OCI-LY7 (cell line): ENCODE measurements at regions not wholly inside any gene's neighbourhood (a gene's known extent, or its start where the extent isn't known, plus 50 kb on each side); places are given as distances from the start of the nearest gene placed in this dataset.

Experiments
- CTCF ChIP-seq: fragments of 200-600 bp; sonication (generic); conservative IDR thresholded peaks from 2 replicates; pipeline ENCODE4 v1.5.1; 2014; ENCODE audit warnings: mild to moderate bottlenecking, antibody characterized with exemption, low read length, moderate library complexity, mixed read lengths
- EZH2phosphoT487 ChIP-seq: fragments of 200-600 bp; sonication (generic); IDR thresholded peaks from 2 replicates; pipeline ENCODE4 v1.6.1; 2018; ENCODE audit warnings: low read depth, borderline replicate concordance, mild to moderate bottlenecking, mixed run types, antibody characterized with exemption, low read length, moderate library complexity, mixed read lengths

DNA sequence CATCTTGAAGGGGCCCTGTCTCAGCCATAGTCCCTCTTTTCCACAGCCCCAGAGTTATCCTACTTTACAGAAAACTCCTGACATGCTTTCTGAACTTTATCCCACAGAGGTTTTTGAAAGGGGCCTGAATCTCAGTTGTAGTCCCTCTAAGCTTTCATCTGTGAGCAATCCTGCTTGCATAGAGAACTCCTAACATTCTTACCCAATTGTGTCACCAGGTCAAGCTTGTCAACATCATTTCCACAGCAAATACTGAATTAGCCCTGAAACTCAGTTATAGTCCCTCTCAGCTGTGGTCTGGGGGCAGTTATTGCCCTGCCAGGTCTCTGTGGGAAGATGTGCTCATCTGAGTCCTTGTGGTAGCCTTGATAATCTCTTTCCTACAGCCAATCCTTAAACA is 2190.3 kb upstream of the PCDH20 start:
- TF ChIP-seq CTCF (no peak), EZH2phosphoT487 (no peak)
